ENCODE measurements at regions not wholly inside any gene's neighbourhood (a gene's known extent, or its start where the extent isn't known, plus 50 kb on each side); places are given as distances from the start of the nearest gene placed in this dataset.

- peak; percentile 63 for DNase-seq
These were observed 63.3 kb upstream of the CCDC160 start for GRCh38 chrX:134173541-134174272.

GRCh38 chrX:134174273-134174660, 62.7 kb upstream of the CCDC160 start:
- no peak for DNase-seq

GRCh38 chrX:134174859-134175258, 62.1 kb upstream of the CCDC160 start:
- peak; percentile 58 for DNase-seq

- DNase-seq: no peak
These were observed 59.5 kb upstream of the CCDC160 start for GRCh38 chrX:134177527-134177926.

GRCh38 chrX:134180601-134181274, 56.2 kb upstream of the CCDC160 start:
- DNase-seq: no peak

- no peak for DNase-seq
These were observed 55.7 kb upstream of the CCDC160 start for GRCh38 chrX:134181275-134181660.

- no peak for DNase-seq
These were observed 53.3 kb upstream of the CCDC160 start for GRCh38 chrX:134183665-134184064.

- no peak for DNase-seq
These were observed 52.0 kb upstream of the CCDC160 start for GRCh38 chrX:134184936-134185335.

- no peak for DNase-seq
These were observed 50.4 kb upstream of the CCDC160 start for GRCh38 chrX:134186362-134187121.

Measured in islet precursor cell (in vitro differentiated cells).